Esophagus muscularis mucosa (tissue), 4 donors: ENCODE measurements at regions not wholly inside any gene's neighbourhood (a gene's known extent, or its start where the extent isn't known, plus 50 kb on each side); places are given as distances from the start of the nearest gene placed in this dataset.

Experiments
- DNase-seq: peaks from one replicate; pipeline ENCODE4 v3.0.0-alpha.2; 2017; ENCODE audit errors: extremely low spot score
- H3K27ac ChIP-seq, 4 donors: fragments of 200-600 bp; sonication (generic); replicated peaks in 1 of 4; 1 replicate in 3 of 4; 2 replicates in 1 of 4; pipeline ENCODE4 v1.5.1; 2016 to 2019; ENCODE audit warnings: mild to moderate bottlenecking in 1 of 4
- H3K27me3 ChIP-seq, 4 donors: fragments of 200-600 bp; sonication (generic); one replicate each; pipeline versions ENCODE4 v1.5.1 to v1.6.0; 2016 to 2019
- H3K36me3 ChIP-seq, 4 donors: fragments of 200-600 bp; sonication (generic); one replicate each; pipeline ENCODE4 v1.5.1; 2016 to 2019
- H3K4me1 ChIP-seq, 4 donors: fragments of 200-600 bp; sonication (generic); one replicate each; pipeline ENCODE4 v1.5.1; 2016 to 2019
- H3K4me3 ChIP-seq, 4 donors: fragments of 200-600 bp; sonication (generic); 1 replicate in 2 of 4; 2 replicates in 2 of 4; pipeline ENCODE4 v1.5.1; 2016 to 2019; ENCODE audit warnings: mild to moderate bottlenecking in 4 of 4, moderate library complexity in 1 of 4
- H3K9me3 ChIP-seq, 4 donors: fragments of 200-600 bp; sonication (generic); 1 replicate in 3 of 4; 2 replicates in 1 of 4; pipeline ENCODE4 v1.5.1; 2016 to 2019
- CTCF ChIP-seq, 3 experiments: fragments of 200-600 bp in 2 of 3; fragments of 450-650 bp in 1 of 3; sonication (generic) in 2 of 3; IDR thresholded peaks; one replicate each; pipeline ENCODE4 v1.5.1; 2017 to 2019; ENCODE audit warnings: antibody characterized with exemption in 3 of 3, mild to moderate bottlenecking in 2 of 3, moderate library complexity in 1 of 3
- EP300 ChIP-seq: sonication (generic); formaldehyde crosslinking; IDR thresholded peaks from one replicate; pipeline ENCODE4 v1.6.1; 2017; ENCODE audit warnings: antibody characterized with exemption
- POLR2A ChIP-seq: fragments of 450-650 bp; IDR thresholded peaks from one replicate; pipeline ENCODE4 v1.6.1; 2017; ENCODE audit warnings: antibody characterized with exemption, moderate library complexity, mild to moderate bottlenecking, low read depth
- POLR2AphosphoS5 ChIP-seq, 2 donors: sonication (generic); formaldehyde crosslinking; IDR thresholded peaks; one replicate each; pipeline ENCODE4 v1.6.1; 2017; ENCODE audit warnings: antibody characterized with exemption in 2 of 2
- whole genome bisulfite sequencing: methylation state at CpG from one replicate; pipeline ENCODE4 v1.1.5; 2018; 5-methylcytosine and 5-hydroxymethylcytosine counted together
- intact Hi-C: fragments of 100-400 bp; cut with DNase I; formaldehyde crosslinking; loops from one replicate; pipeline ENCODE4 v1.15.1; 2023

GRCh38 chrX:109931677-109932076 is 71.2 kb upstream of the TMEM164 start:
- DNase-seq = no peak
- H3K36me3 ChIP-seq = no peaks in the 10 kb centered on the region
- H3K27me3 ChIP-seq = no peaks in the 10 kb centered on the region
- no peaks in the 10 kb centered on the region for H3K4me1 ChIP-seq
- intact Hi-C loops = no loop called here
- no peak overlapping the region for H3K4me3 ChIP-seq
- H3K9me3 ChIP-seq = no peaks in the 10 kb centered on the region
- H3K27ac ChIP-seq = no peak overlapping the region
- TF ChIP-seq EP300 = no peak
- TF ChIP-seq CTCF (IDR thresholded peaks at IDR 0.05) = no peak
- TF ChIP-seq POLR2A = no peak
- TF ChIP-seq POLR2AphosphoS5 (IDR thresholded peaks at IDR 0.05) = no peak

- Histone ChIP-seq H3K4me3 (no peak overlapping the region), H3K4me1 (no peaks in the 10 kb centered on the region), H3K27me3 (no peaks in the 10 kb centered on the region), H3K36me3 (no peaks in the 10 kb centered on the region), H3K9me3 (no peaks in the 10 kb centered on the region), H3K27ac (no peak overlapping the region)
- TF ChIP-seq POLR2A (no peak), EP300 (no peak)
- WGBS = 45% methylated on average over 1 of the region's 1 CpG
- intact Hi-C loops = no loop called here
- DNase-seq = no peak
These were observed 68.5 kb upstream of the TMEM164 start for GRCh38 chrX:109934434-109934833.

GRCh38 chrX:109934935-109935334 is 68.0 kb upstream of the TMEM164 start:
- TF ChIP-seq POLR2A (no peak), CTCF (IDR thresholded peaks at IDR 0.05) (no peak), POLR2AphosphoS5 (IDR thresholded peaks at IDR 0.05) (no peak), EP300 (no peak)
- DNase-seq = no peak
- no peaks in the 10 kb centered on the region for H3K36me3 ChIP-seq
- intact Hi-C loops = no loop called here
- no peaks in the 10 kb centered on the region for H3K9me3 ChIP-seq
- WGBS = 43% methylated on average over 5 of the region's 5 CpGs
- no peaks in the 10 kb centered on the region for H3K4me1 ChIP-seq
- H3K27ac ChIP-seq = no peak overlapping the region
- no peak overlapping the region for H3K4me3 ChIP-seq
- no peaks in the 10 kb centered on the region for H3K27me3 ChIP-seq

GRCh38 chrX:109936114-109936513 is 66.8 kb upstream of the TMEM164 start:
- 78% methylated on average over 3 of the region's 3 CpGs for WGBS
- intact Hi-C loops = no loop called here
- TF ChIP-seq POLR2A = no peak
- no peak for TF ChIP-seq CTCF (IDR thresholded peaks at IDR 0.05)
- TF ChIP-seq EP300 = no peak
- TF ChIP-seq POLR2AphosphoS5 (IDR thresholded peaks at IDR 0.05) = no peak
- no peaks in the 10 kb centered on the region for H3K4me1 ChIP-seq
- no peak overlapping the region for H3K27ac ChIP-seq
- H3K27me3 ChIP-seq = no peaks in the 10 kb centered on the region
- H3K36me3 ChIP-seq = no peaks in the 10 kb centered on the region
- no peak for DNase-seq
- no peak overlapping the region for H3K4me3 ChIP-seq
- no peaks in the 10 kb centered on the region for H3K9me3 ChIP-seq

- WGBS = 84% methylated on average over 4 of the region's 4 CpGs
- no peaks in the 10 kb centered on the region for H3K27me3 ChIP-seq
- no peaks in the 10 kb centered on the region for H3K36me3 ChIP-seq
- intact Hi-C loops = no loop called here
- DNase-seq = no peak
- H3K9me3 ChIP-seq = no peaks in the 10 kb centered on the region
- no peak overlapping the region for H3K27ac ChIP-seq
- no peaks in the 10 kb centered on the region for H3K4me1 ChIP-seq
- no peak overlapping the region for H3K4me3 ChIP-seq
- TF ChIP-seq POLR2AphosphoS5 (IDR thresholded peaks at IDR 0.05) = no peak
- TF ChIP-seq CTCF (IDR thresholded peaks at IDR 0.05) = no peak
- no peak for TF ChIP-seq POLR2A
- no peak for TF ChIP-seq EP300
These were observed 66.3 kb upstream of the TMEM164 start for GRCh38 chrX:109936598-109936997.
